Loucy (cell line): ENCODE measurements at regions not wholly inside any gene's neighbourhood (a gene's known extent, or its start where the extent isn't known, plus 50 kb on each side); places are given as distances from the start of the nearest gene placed in this dataset.

ENCODE experiments used
- H2AFZ ChIP-seq: fragments of 200-600 bp; sonication (generic); 2 replicates; pipeline ENCODE4 v1.6.0; 2016; ENCODE audit warnings: antibody characterized with exemption, mild to moderate bottlenecking, low read length, moderate library complexity
- H3F3A ChIP-seq: fragments of 200-600 bp; 2 replicates; pipeline ENCODE4 v1.6.0; 2016; ENCODE audit warnings: antibody characterized with exemption, low read depth, mild to moderate bottlenecking
- H3K27me3 ChIP-seq: fragments of 200-600 bp; sonication (generic); 2 replicates; pipeline ENCODE4 v1.6.1; 2014; ENCODE audit warnings: low read length, mild to moderate bottlenecking; ENCODE audit not compliant: insufficient read depth, poor library complexity, severe bottlenecking
- H3K36me3 ChIP-seq: fragments of 200-600 bp; sonication (generic); 2 replicates; pipeline ENCODE4 v1.6.1; 2016; ENCODE audit warnings: low read length; ENCODE audit not compliant: insufficient read depth
- H3K4me1 ChIP-seq: fragments of 200-600 bp; sonication (generic); 2 replicates; pipeline ENCODE4 v1.5.1; 2014; ENCODE audit warnings: low read length, mild to moderate bottlenecking; ENCODE audit not compliant: insufficient read depth, poor library complexity, severe bottlenecking
- H3K4me2 ChIP-seq: fragments of 200-600 bp; sonication (generic); 2 replicates; pipeline ENCODE4 v1.6.0; 2014; ENCODE audit warnings: antibody characterized with exemption, low read length, low read depth, mild to moderate bottlenecking; ENCODE audit not compliant: poor library complexity, severe bottlenecking
- H3K4me3 ChIP-seq: fragments of 200-600 bp; sonication (generic); 2 replicates; pipeline ENCODE4 v1.5.1; 2014; ENCODE audit warnings: low read length, mild to moderate bottlenecking, mixed read lengths; ENCODE audit not compliant: poor library complexity, severe bottlenecking
- H3K79me2 ChIP-seq: fragments of 200-600 bp; sonication (generic); 2 replicates; pipeline ENCODE4 v1.6.1; 2014; ENCODE audit warnings: low read length; ENCODE audit not compliant: insufficient read depth
- H3K9ac ChIP-seq: fragments of 200-600 bp; sonication (generic); 2 replicates; pipeline ENCODE4 v1.6.0; 2014; ENCODE audit warnings: mild to moderate bottlenecking, low read depth, low read length, moderate library complexity; ENCODE audit not compliant: poor library complexity, severe bottlenecking
- H3K9me2 ChIP-seq: fragments of 200-600 bp; sonication (generic); replicated peaks from 2 replicates; pipeline ENCODE4 v1.6.1; 2016; ENCODE audit warnings: low read depth, low read length, mixed read lengths
- H3K9me3 ChIP-seq: fragments of 200-600 bp; sonication (generic); 2 replicates; pipeline ENCODE4 v1.6.1; 2014; ENCODE audit warnings: mild to moderate bottlenecking, antibody characterized with exemption, low read length, low read depth; ENCODE audit not compliant: insufficient read depth
- H4K20me1 ChIP-seq: fragments of 200-600 bp; sonication (generic); 2 replicates; pipeline ENCODE4 v1.6.0; 2014; ENCODE audit warnings: antibody characterized with exemption, low read length, mild to moderate bottlenecking; ENCODE audit not compliant: insufficient read depth, poor library complexity, severe bottlenecking
- CTCF ChIP-seq: fragments of 200-600 bp; sonication (generic); conservative IDR thresholded peaks from 2 replicates; pipeline ENCODE4 v1.5.1; 2014; ENCODE audit warnings: mild to moderate bottlenecking, antibody characterized with exemption, low read length
- EZH2phosphoT487 ChIP-seq: fragments of 200-600 bp; IDR thresholded peaks from 2 replicates; pipeline ENCODE4 v1.6.1; 2018; ENCODE audit warnings: antibody characterized with exemption, mild to moderate bottlenecking, moderate library complexity, borderline replicate concordance

DNA sequence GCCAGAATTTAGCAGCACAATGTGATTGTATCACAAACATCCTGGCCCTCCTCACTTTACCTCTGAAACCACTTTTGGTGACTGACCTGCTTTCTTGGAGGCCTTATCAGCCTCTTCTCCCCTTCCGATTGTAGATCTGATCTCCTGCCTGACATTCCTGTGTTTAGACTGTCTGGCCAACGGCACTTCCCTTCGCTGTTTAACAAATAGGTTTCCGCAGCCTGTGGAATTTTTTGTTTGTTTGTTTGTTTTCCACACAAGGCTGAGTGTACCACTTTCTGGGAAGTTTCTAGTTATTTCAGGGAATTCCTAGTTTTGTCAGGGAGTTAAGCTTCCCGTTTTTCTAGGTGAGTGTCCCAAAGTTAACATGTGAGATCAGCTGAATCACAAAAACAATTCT is 65.9 kb upstream of the CDKN3 start:
- Histone ChIP-seq H3K79me2 (no peaks in the 10 kb centered on the region), H3K4me1 (no peaks in the 10 kb centered on the region)

DNA sequence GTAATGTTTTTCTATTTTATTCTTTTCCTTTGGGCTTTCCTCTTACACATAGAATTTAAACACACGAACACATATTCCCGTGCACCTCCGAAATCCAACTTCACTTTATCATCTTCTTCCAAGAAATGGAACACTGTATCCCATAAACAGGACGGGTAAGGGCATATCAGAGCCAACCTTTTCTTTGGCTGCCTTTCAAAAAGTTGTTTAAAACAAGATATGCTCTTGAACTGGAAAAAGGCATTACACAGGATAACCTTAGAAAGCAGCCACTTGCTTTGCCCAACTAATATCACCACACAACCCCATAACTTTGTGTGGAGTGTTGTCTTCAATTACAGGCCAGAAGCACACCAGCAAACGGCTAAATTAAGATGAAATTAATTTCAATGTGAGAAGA is 65.3 kb upstream of the CDKN3 start:
- H3K27me3 ChIP-seq: no peaks in the 10 kb centered on the region
- H3K9me3 ChIP-seq: no peaks in the 10 kb centered on the region
- no peak overlapping the region for H3K4me2 ChIP-seq
- no peaks in the 10 kb centered on the region for H3K36me3 ChIP-seq
- H3K9me2 ChIP-seq: no peaks in the 10 kb centered on the region
- H3F3A ChIP-seq: no peaks in the 10 kb centered on the region
- H3K79me2 ChIP-seq: no peaks in the 10 kb centered on the region
- no peak overlapping the region for H2AFZ ChIP-seq
- TF ChIP-seq EZH2phosphoT487: no peak
- no peak for TF ChIP-seq CTCF
- no peaks in the 10 kb centered on the region for H3K4me1 ChIP-seq
- H4K20me1 ChIP-seq: no peaks in the 10 kb centered on the region
- H3K9ac ChIP-seq: no peak overlapping the region
- H3K4me3 ChIP-seq: no peak overlapping the region

More for the DNA sequence above, 65.9 kb upstream of the CDKN3 start:
- Histone ChIP-seq H2AFZ (no peak overlapping the region), H3K9me2 (no peaks in the 10 kb centered on the region), H3K36me3 (no peaks in the 10 kb centered on the region), H3K4me2 (no peak overlapping the region), H3K9me3 (no peaks in the 10 kb centered on the region), H3F3A (no peaks in the 10 kb centered on the region), H3K4me3 (no peak overlapping the region), H3K27me3 (no peaks in the 10 kb centered on the region), H4K20me1 (no peaks in the 10 kb centered on the region), H3K9ac (no peak overlapping the region)
- TF ChIP-seq CTCF (no peak), EZH2phosphoT487 (no peak)

DNA sequence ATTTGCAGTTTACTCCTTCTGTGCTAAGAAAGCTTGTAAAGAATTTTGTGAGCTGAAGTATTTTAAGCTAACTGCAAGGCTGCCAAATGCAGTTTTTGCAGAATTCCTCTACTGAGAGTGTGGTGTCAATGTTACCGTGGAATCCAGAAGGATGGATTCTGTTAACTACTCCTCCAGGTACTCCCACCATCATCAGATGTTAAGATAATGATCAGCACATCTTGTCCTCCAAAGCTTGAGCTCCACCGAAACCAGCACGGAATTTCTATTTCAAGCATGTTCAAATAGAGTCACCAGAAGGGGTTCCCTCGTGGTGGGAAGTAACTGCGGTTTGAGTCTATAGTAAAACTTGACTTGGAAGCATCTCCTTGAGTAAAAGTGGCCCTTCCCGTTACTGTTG is 64.3 kb upstream of the CDKN3 start:
- no peak overlapping the region for H3K9ac ChIP-seq
- H3K79me2 ChIP-seq: no peaks in the 10 kb centered on the region
- no peaks in the 10 kb centered on the region for H4K20me1 ChIP-seq
- no peaks in the 10 kb centered on the region for H3K4me1 ChIP-seq
- H3K9me2 ChIP-seq: no peaks in the 10 kb centered on the region
- no peak for TF ChIP-seq EZH2phosphoT487
- no peak for TF ChIP-seq CTCF
- no peaks in the 10 kb centered on the region for H3F3A ChIP-seq
- no peaks in the 10 kb centered on the region for H3K9me3 ChIP-seq
- no peaks in the 10 kb centered on the region for H3K36me3 ChIP-seq
- no peaks in the 10 kb centered on the region for H3K27me3 ChIP-seq
- no peak overlapping the region for H2AFZ ChIP-seq
- H3K4me3 ChIP-seq: no peak overlapping the region
- no peak overlapping the region for H3K4me2 ChIP-seq
